UCSD-AML1 (cell line): ENCODE measurements at regions not wholly inside any gene's neighbourhood (a gene's known extent, or its start where the extent isn't known, plus 50 kb on each side); places are given as distances from the start of the nearest gene placed in this dataset.

Experiments used
- DNase-seq: peaks from one replicate; lab custom pipeline; 2025; ENCODE audit not compliant: unreplicated experiment; lab: John Stamatoyannopoulos, UW

GRCh38 chr15:38692789-38693062 lies 128.1 kb upstream of the RASGRP1 start:
- no peak for DNase-seq

GRCh38 chr15:38695249-38696108 lies 130.9 kb upstream of the RASGRP1 start:
- no peak for DNase-seq

- peak; percentile 82 for DNase-seq
Measured at GRCh38 chr15:38696109-38696727, 131.6 kb upstream of the RASGRP1 start.

DNA sequence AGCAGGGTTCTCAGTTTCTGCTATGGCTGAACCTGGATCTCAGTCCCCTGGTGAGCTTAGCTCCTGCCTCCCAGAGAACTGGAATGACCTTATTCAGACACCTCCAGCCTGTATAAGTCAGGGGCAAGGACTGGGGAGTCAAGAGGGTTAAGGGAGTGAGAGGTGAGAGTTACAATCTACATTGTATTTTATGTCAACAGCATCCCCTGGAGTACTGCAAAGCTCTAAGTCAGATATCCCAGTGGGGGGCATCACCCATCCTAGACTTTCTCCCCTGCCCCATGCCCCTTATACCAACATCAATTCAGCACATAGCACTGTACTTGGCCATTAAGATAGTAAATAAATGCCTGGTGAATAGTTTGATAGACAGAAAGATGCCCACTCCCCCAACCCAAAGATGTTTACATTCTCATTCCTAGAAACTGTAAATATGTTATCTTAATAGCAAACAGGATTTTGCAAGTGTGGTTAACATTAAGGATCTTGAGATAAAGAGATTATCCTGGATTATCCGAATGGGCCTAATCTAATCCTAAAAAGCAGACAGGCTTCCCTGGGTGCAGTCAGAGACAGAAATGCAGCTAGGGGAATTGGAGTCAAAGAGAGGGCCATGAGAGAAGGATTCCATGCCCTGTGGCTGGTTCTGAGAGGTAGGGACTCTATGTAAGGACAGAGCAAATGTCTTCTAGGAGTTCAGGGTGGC lies 132.3 kb upstream of the RASGRP1 start:
- no peak for DNase-seq

DNA sequence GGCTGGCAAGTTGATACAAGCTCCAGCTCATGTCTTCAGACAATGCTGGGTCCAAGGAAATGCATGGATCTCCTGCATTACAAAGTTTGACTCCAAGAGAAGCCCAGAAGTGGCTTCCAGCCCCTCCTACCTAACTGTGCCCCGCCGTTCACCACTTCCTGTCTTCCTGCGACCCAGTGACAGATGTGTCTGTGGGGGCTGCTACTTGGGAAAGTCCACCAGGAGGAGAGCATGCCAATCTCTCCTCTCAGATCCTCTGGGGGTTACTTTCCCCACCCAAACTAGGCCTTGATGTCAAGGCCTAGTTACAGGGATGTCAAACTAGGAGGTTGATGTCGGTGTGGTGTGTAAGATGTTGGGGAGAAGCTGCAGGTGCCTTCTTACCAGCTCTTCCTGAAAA lies 133.6 kb upstream of the RASGRP1 start:
- DNase-seq = peak; percentile 29

DNA sequence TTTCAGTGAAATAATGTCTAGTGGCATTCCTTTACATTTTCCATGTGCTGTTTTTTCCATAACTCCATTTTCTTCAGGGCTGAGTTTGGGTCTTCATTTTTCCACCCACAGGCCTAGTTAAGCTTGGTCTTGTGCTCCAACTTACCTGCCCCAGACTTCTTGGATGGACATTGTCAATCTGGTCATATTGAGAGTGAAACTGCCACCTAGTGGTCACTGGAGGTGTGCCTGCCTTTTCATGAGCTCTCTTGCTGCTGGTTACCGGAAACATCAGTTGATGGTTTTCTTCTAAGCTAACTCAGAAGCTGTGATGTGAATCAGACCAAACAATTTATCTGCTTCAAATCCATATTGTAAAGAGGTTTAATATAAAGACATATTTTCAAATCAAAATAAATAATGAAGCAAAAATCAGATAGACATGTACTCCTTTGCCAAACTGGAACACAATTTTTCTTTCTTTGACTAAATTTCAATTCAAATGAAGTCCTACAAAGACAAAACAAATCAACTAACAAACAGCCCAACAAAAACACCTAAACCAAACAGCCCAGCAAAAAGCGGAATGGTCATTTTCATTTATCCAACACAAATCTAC lies 135.1 kb upstream of the RASGRP1 start:
- peak; percentile 38 for DNase-seq

DNA sequence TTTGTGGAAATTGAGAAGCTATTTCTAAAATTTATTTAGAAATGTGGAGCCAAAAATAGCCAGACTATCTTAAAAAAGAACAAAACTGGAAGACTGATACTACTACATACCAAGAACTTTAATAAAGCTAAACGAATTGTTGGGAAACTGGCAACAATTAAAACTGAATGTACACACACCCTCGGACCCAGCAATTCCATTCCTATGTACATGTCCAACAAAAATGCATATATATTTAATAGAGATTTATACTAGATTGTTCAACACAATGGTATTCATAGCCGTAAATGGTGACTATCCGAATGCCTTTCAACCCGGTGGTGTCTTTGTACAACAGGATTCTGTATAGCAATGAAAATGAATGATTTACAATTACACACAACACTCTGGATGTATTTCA lies 136.5 kb upstream of the RASGRP1 start:
- DNase-seq = no peak

DNA sequence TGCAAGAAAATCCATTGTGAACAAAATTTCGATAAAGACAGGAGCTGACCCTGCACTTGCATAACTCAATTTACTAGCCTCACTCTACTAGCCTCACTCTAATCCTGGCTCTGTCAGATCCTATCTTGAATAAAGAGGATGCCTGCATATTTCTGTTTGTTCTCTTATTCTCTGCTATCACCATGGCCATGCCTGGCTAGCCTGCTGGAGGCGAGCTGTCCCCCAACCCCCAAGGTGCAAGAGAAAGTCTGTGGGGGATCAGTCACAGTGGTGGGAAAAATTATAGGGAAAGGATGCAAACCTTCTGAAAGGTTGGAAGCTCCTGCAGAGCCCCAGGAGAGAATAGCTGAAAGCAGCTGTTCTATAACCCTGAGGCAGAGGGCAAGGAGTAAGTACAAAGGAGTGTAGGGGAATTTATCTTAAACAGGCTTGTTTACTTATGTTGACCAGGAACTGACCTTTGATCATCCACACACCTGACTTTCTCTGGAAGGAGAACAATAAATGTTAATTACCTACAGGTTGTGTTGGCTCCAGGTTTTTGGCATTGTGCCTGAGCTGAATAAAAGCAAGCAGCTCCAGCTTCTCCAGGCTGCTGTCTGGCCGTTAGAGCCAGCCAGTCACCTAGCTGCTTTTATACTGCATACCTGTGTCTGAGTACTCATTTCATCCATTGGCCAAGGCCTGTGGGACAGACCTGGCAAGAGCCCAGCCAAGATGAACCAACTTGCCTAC lies 137.7 kb upstream of the RASGRP1 start:
- DNase-seq = no peak

- DNase-seq = no peak
Measured at GRCh38 chr15:38705436-38706219, 141.0 kb upstream of the RASGRP1 start.

- DNase-seq = no peak
Measured at GRCh38 chr15:38706956-38707355, 142.3 kb upstream of the RASGRP1 start.

DNA sequence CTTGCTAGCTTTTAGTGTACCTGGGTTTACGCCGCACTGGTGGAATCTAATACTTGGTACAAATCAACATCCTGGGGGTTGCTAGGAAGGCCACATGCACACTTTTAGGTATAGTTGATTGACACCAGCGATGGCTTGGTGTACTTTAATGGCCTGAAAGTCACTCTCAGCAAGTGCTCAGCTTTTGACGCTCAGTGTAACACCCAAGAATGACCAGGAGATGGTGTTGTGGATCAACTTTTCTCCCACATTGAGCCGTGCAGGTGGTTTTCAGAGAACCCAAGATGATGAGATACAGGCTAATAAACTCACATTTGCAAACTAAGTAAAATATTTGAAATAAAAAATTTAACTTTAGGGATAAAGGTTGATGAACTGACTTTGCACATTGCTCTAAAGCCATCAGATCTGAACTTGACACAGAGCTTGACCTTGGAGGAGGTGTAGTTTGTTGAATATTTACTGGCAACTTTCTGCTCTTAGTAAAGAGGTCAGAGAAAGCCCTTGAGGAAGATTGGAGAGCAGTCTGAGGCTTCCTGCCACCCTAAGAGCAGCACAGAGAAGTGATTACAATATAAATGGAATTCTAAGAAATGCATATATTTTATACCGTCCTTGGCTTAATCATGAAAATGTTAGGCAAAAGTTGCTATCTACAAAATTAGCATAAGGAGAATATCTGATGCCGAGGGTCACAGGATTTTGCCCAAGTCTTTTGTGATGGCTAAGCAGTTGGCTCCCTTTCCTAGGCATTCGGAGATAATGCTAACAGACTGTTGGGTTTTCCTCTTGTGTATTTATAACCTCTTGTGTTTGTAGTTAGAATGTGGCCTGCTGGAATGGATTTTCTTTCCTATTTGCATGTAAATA lies 143.4 kb upstream of the RASGRP1 start:
- DNase-seq = no peak

- no peak for DNase-seq
Measured at GRCh38 chr15:38708672-38709180, 144.1 kb upstream of the RASGRP1 start.

DNA sequence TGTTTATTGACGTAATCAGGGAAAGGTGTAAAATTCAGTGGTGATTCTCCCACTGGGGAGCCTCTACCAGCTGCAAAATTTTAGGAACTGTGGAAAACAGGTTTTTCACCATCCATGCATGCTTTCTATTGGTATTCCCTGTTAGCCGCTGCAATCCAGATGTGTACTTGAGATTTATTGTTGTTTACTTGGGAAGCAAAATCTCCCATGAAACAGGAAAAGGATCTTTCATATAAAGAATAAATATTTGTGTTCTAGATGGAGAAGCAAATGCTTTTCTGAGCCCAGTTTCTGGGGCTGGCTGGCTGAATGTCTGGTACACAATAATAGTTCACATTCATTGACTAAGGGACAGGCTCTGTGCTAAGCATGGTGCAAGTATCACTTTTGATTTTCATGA lies 144.6 kb upstream of the RASGRP1 start:
- DNase-seq = no peak

- DNase-seq = no peak
Measured at GRCh38 chr15:38714309-38715072, 149.9 kb upstream of the RASGRP1 start.

- DNase-seq = no peak
Measured at GRCh38 chr15:38720893-38721567, 156.4 kb upstream of the RASGRP1 start.

DNA sequence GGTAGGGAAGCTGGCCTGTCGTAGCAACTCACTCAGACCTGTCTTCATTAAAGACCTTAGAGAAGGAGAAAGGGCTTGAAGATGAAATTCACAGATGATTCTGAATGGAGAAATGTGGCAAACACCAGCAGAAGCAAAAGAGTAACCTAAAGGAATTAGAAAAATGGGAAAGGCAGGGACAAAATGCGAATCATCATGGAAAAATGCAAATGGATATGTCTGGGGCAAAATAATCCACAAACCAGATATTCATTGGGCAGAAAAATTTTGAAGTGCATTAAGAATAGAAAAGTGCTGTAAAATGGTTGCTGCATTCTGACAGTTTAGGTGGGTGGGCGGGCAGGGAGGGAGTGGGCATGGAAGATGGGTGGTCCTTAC lies 156.9 kb upstream of the RASGRP1 start:
- no peak for DNase-seq

GRCh38 chr15:38722236-38722635 lies 157.6 kb upstream of the RASGRP1 start:
- no peak for DNase-seq

DNA sequence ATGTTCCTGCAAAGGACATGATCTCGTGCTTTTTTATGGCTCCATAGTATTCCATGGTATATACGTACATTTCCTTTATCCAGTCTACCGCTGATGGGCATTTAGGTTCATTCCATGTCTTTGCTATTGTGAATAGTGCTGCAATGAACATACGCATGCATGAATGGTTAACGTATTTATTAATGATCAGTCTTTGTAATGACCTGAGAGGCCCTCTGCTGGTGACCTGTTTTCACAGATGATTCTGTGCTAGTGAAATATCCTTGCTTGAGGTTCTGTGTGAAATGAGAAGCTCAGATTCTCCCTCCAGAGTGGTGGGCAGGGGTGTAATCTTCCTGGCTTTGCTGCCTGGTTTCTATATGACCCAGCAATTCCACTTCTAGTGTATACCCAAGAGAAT lies 160.2 kb upstream of the RASGRP1 start:
- no peak for DNase-seq
